ENCODE measurements at regions not wholly inside any gene's neighbourhood (a gene's known extent, or its start where the extent isn't known, plus 50 kb on each side); places are given as distances from the start of the nearest gene placed in this dataset.

GRCh38 chr5:68732251-68732650, 361.6 kb upstream of the SLC30A5 start:
- no peaks in the 10 kb centered on the region for H3K9me2 ChIP-seq
- no peaks in the 10 kb centered on the region for H3K27me3 ChIP-seq (ENCODE audit: insufficient read depth)
- H3F3A ChIP-seq (replicated peaks; ENCODE audit: insufficient read depth) = no peaks in the 10 kb centered on the region
- H3K4me1 ChIP-seq (ENCODE audit: control insufficient read depth in 1 of 2, insufficient read depth in 2 of 2, low read depth in 1 of 2, low read length in 1 of 2) = peaks cover 15 to 18% of the 10 kb centered on the region in 2 experiments; a peak in 3 of 4 replicates
- no peak overlapping the region for H3K9ac ChIP-seq
- H3K9me3 ChIP-seq = no peaks in the 10 kb centered on the region
- H2AFZ ChIP-seq (ENCODE audit: low read depth) = no peak overlapping the region
- no peaks in the 10 kb centered on the region for H4K20me1 ChIP-seq (ENCODE audit: insufficient read depth)
- no peak for DNase-seq
- H3K27ac ChIP-seq (ENCODE audit: low read depth in 2 of 2, low read length in 1 of 2) = no peak overlapping the region; a peak in 2 of 4 replicates
- no peaks in the 10 kb centered on the region for H3K79me2 ChIP-seq (ENCODE audit: insufficient read depth)
- ChIA-PET CTCF (interaction anchor here (0.6 kb wide), 1 partner anchor 22 kb away, joined by 3 read pairs; no protein-coding TSS in a partner anchor), POLR2A (no interaction called here)
- H3K4me2 ChIP-seq = no peak overlapping the region
- H3K36me3 ChIP-seq (replicated peaks in 1 of 2; ENCODE audit: control insufficient read depth in 1 of 2, insufficient read depth in 2 of 2, low read length in 1 of 2) = no peaks in the 10 kb centered on the region
- TF ChIP-seq CTCF (IDR thresholded peaks at IDR 0.05) (no peak), MXI1 (IDR thresholded peaks at IDR 0.05; ENCODE audit: low read depth, low read length) (no peak), RXRA (IDR thresholded peaks at IDR 0.05; ENCODE audit: borderline replicate concordance, low read depth) (no peak), IRF3 (IDR thresholded peaks at IDR 0.05; ENCODE audit: low read depth, low read length) (no peak), RCOR1 (IDR thresholded peaks at IDR 0.05; ENCODE audit: low read length) (no peak), EZH2phosphoT487 (IDR thresholded peaks at IDR 0.05; ENCODE audit: borderline replicate concordance, low read depth) (no peak), GATA2 (CRISPR knock-in tag; IDR thresholded peaks at IDR 0.05) (no peak), ELF1 (IDR thresholded peaks at IDR 0.05) (no peak), JUND (IDR thresholded peaks at IDR 0.05) (no peak), NFIC (IDR thresholded peaks at IDR 0.05; ENCODE audit: borderline replicate concordance) (no peak), USF1 (IDR thresholded peaks at IDR 0.05; ENCODE audit: borderline replicate concordance, low read depth) (no peak), REST (IDR thresholded peaks at IDR 0.05; ENCODE audit: low read depth, low read length) (no peak), MAX (IDR thresholded peaks at IDR 0.05; ENCODE audit: low read depth) (no peak), USF2 (IDR thresholded peaks at IDR 0.05; ENCODE audit: borderline replicate concordance, low read depth, low read length) (no peak), RAD21 (IDR thresholded peaks at IDR 0.05; ENCODE audit: low read length) (no peak), EP300 (IDR thresholded peaks at IDR 0.05; ENCODE audit: borderline replicate concordance in 1 of 2, low read depth in 1 of 2, low read length in 1 of 2) (no peak), FOXM1 (IDR thresholded peaks at IDR 0.05; ENCODE audit: low read depth) (no peak), NRF1 (IDR thresholded peaks at IDR 0.05; ENCODE audit: low read depth, low read length) (no peak)
- no peak overlapping the region for H3K4me3 ChIP-seq (ENCODE audit: low read depth in 2 of 2, low read length in 1 of 2)
